ENCODE measurements at regions not wholly inside any gene's neighbourhood (a gene's known extent, or its start where the extent isn't known, plus 50 kb on each side); places are given as distances from the start of the nearest gene placed in this dataset.

GRCh38 chr3:96428097-96428496 is 386.3 kb upstream of the EPHA6 start:
- TF ChIP-seq, protein P1, sequence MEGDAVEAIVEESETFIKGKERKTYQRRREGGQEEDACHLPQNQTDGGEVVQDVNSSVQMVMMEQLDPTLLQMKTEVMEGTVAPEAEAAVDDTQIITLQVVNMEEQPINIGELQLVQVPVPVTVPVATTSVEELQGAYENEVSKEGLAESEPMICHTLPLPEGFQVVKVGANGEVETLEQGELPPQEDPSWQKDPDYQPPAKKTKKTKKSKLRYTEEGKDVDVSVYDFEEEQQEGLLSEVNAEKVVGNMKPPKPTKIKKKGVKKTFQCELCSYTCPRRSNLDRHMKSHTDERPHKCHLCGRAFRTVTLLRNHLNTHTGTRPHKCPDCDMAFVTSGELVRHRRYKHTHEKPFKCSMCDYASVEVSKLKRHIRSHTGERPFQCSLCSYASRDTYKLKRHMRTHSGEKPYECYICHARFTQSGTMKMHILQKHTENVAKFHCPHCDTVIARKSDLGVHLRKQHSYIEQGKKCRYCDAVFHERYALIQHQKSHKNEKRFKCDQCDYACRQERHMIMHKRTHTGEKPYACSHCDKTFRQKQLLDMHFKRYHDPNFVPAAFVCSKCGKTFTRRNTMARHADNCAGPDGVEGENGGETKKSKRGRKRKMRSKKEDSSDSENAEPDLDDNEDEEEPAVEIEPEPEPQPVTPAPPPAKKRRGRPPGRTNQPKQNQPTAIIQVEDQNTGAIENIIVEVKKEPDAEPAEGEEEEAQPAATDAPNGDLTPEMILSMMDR (IDR thresholded peaks at IDR 0.05) = no peak
- H3K9me3 ChIP-seq = no peaks in the 10 kb centered on the region
- H3K27ac ChIP-seq = no peak overlapping the region
- H3K36me3 ChIP-seq = no peaks in the 10 kb centered on the region
- no peaks in the 10 kb centered on the region for H3K4me1 ChIP-seq
- H3K27me3 ChIP-seq = no peaks in the 10 kb centered on the region
- DNase-seq (ENCODE audit: low spot score) = no peak
- H3K4me3 ChIP-seq = no peak overlapping the region

DNA sequence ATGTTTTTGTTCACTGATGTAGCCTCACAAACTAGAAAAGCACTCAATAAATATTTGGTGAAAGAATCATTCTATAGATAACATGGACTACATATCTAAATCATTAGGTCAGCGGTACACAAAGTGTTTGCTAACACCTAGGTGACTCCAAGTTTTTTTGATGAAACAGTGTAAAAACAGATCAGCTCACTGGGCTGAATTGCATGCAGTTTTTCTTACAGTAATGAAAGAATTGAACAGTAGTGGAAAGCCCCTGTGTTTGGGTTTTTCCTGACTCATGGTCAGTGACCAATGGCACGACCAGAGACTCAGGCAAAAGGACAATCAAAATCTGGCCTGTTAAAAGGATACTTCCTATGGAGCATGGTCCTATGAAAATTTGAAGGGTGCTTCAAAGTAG is 384.3 kb upstream of the EPHA6 start:
- TF ChIP-seq, protein P1 (IDR thresholded peaks at IDR 0.05) = no peak
- H3K4me3 ChIP-seq = no peak overlapping the region
- no peaks in the 10 kb centered on the region for H3K4me1 ChIP-seq
- no peaks in the 10 kb centered on the region for H3K9me3 ChIP-seq
- no peaks in the 10 kb centered on the region for H3K27me3 ChIP-seq
- no peaks in the 10 kb centered on the region for H3K36me3 ChIP-seq
- DNase-seq (ENCODE audit: low spot score) = no peak
- H3K27ac ChIP-seq = no peak overlapping the region

GRCh38 chr3:96434651-96435050 is 379.7 kb upstream of the EPHA6 start:
- no peak overlapping the region for H3K27ac ChIP-seq
- H3K9me3 ChIP-seq = no peaks in the 10 kb centered on the region
- no peaks in the 10 kb centered on the region for H3K4me1 ChIP-seq
- no peaks in the 10 kb centered on the region for H3K27me3 ChIP-seq
- DNase-seq (ENCODE audit: low spot score) = no peak
- TF ChIP-seq, protein P1 (IDR thresholded peaks at IDR 0.05) = no peak
- no peaks in the 10 kb centered on the region for H3K36me3 ChIP-seq
- no peak overlapping the region for H3K4me3 ChIP-seq

DNA sequence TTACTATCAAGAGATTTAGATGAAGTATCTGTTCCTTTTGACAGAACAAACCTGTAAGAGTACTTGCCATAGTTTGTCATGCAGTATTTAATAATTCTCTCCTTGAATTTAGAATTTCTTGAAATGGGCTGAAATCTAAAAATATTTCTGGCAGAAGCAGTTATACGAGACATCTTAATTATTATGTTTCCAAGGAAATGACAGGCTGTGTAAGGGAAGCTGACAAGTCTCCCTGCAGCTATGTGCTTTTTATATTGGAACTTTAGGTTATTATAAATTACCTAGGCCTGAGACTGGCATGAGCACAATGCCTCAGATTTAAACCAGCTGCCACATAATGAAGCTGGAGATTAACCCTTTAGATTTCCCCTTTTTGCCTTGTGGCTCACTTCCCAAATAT is 365.0 kb upstream of the EPHA6 start:
- DNase-seq (ENCODE audit: low spot score) = no peak
- Histone ChIP-seq H3K9me3 (peaks cover 0 to 5% of the 10 kb centered on the region in 2 donors), H3K36me3 (no peaks in the 10 kb centered on the region), H3K4me3 (no peak overlapping the region), H3K27me3 (no peaks in the 10 kb centered on the region), H3K27ac (no peak overlapping the region), H3K4me1 (no peaks in the 10 kb centered on the region)
- TF ChIP-seq, protein P1 (IDR thresholded peaks at IDR 0.05) = no peak

DNA sequence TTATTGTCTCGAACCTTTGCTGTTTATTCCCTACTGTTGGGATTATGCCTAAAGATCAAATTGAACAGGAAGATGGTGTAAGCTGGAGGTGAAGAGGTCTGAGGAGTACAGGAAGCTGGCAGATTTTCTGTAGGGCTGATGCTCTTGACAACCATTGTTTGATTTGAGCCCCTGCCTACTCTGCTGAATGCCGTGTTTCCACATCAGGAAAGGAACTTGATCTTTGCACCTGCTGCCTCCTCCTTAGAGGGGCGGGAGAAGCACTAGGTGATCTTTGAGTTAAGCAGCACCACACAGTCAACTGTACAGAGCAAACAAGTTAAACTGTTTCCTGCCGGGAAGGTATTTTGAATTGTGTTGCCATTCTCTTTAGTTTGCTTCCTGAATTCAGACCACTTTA is 364.6 kb upstream of the EPHA6 start:
- H3K36me3 ChIP-seq = no peaks in the 10 kb centered on the region
- H3K27ac ChIP-seq = no peak overlapping the region
- no peak overlapping the region for H3K4me3 ChIP-seq
- TF ChIP-seq, protein P1 (IDR thresholded peaks at IDR 0.05) = no peak
- H3K27me3 ChIP-seq = no peaks in the 10 kb centered on the region
- H3K9me3 ChIP-seq = peaks cover 0 to 6% of the 10 kb centered on the region in 2 donors
- H3K4me1 ChIP-seq = no peaks in the 10 kb centered on the region
- DNase-seq (ENCODE audit: low spot score) = no peak

DNA sequence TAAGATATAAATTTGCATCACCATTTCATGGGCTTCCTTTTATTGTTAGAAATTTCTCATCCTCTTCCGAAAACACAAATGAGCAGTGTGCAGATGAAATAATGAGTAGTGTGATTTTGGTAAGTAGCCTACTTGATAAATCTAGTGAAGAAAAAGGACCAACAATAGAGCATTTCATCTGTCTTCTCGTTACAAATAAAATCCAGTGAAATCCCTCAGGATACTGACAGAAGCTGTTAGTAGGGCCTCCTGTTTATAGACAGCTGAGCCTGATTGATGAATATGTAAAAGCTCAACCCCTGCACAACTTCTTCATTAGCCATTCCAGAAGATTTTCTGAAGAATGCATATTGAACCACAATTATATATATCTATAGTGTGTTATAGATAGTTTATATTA is 363.7 kb upstream of the EPHA6 start:
- DNase-seq (ENCODE audit: low spot score) = no peak
- Histone ChIP-seq H3K9me3 (peaks cover 0 to 6% of the 10 kb centered on the region in 2 donors), H3K27ac (no peak overlapping the region), H3K27me3 (no peaks in the 10 kb centered on the region), H3K4me3 (no peak overlapping the region), H3K36me3 (no peaks in the 10 kb centered on the region), H3K4me1 (no peaks in the 10 kb centered on the region)
- TF ChIP-seq, protein P1 (IDR thresholded peaks at IDR 0.05) = no peak

Data from right atrium auricular region (tissue), 2 donors.